ENCODE measurements at regions not wholly inside any gene's neighbourhood (a gene's known extent, or its start where the extent isn't known, plus 50 kb on each side); places are given as distances from the start of the nearest gene placed in this dataset.

DNA sequence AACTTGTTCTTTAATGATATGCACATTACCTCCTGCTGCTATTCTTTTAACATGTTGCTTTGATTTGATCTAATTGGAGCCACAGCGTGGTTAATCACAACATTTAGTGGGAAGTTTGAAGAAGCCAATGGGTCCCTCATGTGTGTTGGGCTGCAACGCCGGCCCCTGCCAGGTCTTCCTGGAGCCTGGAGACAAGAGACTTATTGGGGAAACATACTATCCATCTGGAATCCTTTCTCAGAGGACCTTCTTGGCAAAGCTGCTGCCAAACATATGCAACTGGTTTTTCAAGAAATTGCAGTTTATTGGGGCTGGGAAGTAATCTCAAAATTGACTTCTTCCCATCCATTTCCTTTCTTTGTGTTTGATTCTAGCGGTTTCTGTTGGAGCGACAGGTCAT is 396.3 kb upstream of the PROK2 start:
- TF ChIP-seq SPI1 (IDR thresholded peaks at IDR 0.05; ENCODE audit: low read depth, low read length) (no peak), POLR2A (IDR thresholded peaks at IDR 0.05; ENCODE audit: low read depth, low read length) (no peak)

All from GM12891 (cell line).